GM19372 (cell line): ENCODE measurements at regions not wholly inside any gene's neighbourhood (a gene's known extent, or its start where the extent isn't known, plus 50 kb on each side); places are given as distances from the start of the nearest gene placed in this dataset.

ENCODE experiments used
- ATAC-seq: cut with Tn5 transposase; IDR thresholded peaks from one replicate; pipeline ENCODE4 v1.9.1; 2021; ENCODE audit warnings: mild to moderate bottlenecking, low read depth, moderate library complexity; ENCODE audit not compliant: unreplicated experiment

DNA sequence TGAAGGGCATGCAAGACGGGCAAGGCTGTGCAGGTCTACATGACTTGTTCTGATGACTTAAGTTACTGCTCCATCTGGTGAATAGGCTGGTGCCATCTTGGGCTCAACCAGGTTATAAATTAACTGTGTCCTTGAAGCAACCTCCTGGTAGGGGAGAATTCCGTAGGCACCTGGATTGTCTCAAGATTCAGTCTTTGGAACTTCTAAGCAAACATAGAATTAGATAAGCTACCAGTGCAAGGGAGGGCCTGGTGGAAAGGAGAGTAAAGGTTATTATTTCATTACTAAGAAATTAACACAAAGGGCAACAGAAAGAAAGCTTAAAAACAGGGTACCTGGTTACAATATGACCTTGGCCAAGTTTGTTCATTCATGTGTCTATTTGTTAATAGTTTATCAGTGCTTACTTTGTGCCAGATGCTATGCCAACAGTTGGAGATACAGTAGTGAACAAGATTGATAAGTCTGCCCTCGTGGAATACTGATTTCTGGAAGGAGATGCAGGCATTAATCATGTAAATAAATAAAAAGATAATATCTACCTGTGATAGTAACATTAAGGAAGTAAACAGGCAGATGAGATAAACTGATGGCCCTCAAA is 107.0 kb upstream of the PALS2 start:
- ATAC-seq: no peak

DNA sequence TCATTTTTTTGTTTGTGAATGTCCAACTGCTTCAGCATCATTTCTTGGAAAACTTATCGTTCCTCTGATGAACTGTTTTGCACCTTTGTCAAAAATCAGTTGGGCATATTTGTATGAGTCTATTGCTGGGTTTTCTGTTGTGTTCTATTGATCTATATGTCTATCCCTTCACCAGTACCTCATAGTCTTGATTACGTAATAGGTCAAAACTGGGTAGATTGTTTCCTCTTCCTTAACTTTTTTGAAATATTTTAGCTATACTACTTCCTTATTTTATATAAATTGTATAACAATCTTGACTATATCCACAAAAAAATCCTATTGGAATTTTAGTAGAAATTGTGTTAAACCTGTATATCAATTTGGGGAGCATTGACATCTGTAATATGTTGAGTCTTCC is 104.1 kb upstream of the PALS2 start:
- ATAC-seq: no peak

DNA sequence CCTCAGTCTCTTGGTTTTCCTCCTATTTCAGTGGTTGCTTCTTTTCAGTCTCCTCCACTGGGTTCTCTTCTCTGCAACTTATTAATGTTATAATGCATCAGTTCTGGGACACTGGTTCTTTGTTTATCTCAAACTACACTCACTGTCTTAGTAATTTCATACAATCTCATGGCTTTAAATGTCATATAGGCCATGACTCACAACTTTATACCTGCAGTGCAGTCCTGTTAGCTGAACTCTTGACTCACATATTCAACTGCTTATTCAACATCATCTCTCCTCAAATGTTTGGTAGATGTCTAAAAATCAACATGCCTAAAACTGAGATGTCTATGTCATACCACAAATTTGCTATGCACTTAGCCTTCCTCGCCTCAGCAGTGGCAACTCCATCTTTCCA is 101.2 kb upstream of the PALS2 start:
- no peak for ATAC-seq

DNA sequence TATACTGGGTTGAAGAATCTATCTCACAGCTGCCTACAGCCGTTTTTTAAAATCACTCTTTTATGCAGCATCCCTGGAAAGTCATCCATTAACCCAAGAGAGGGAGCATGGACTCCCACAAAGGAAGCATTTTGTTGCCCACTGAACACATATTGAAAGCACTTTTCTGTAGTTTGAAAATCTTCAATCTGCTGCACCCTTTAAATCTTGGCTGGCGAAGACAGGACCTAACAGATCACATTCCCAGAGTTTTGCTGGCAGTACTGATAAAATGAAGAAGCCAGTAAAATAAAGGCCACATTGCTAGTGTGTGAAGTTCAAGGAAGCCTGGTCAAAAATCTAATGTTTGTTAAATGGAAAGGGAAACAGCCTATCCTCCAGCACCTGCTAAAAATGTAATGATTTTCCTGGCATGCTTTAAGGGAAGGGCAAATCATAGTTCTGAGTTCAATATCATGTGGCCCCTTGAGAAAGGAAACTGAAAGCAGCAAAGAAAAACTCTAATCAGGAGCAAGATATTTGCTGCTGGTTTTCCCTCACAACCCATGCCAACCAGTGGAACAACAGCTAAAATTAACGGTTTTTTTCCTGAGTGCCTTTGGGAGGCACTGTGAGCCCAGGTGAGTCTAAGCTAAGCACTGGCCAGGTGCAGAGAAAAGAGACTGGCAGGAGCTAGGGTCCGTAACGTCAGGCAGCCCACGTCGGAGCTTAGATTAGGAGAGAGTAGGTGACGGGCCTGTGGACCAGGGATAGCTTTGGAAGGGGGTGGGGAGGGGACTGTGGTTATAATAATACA is 97.9 kb upstream of the PALS2 start:
- no peak for ATAC-seq

DNA sequence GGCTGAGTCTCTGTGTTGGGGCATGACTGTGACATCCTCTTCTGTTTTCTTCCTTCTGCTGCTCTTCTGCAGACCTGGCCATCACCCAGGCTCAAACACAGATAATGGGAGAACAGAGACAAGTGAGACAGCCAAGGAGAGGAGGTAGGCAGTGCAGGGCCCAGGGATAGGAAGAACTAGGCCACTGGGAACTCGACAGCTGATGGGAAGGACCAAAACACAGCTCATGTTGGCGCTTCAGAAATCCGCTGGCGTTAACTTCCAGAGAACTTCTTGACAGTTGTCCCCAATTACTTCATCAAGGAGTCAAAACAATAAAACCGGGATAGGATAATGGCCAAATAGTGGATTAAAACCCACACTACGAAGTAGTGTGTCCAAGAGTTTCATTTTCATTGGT is 97.0 kb upstream of the PALS2 start:
- ATAC-seq: no peak

DNA sequence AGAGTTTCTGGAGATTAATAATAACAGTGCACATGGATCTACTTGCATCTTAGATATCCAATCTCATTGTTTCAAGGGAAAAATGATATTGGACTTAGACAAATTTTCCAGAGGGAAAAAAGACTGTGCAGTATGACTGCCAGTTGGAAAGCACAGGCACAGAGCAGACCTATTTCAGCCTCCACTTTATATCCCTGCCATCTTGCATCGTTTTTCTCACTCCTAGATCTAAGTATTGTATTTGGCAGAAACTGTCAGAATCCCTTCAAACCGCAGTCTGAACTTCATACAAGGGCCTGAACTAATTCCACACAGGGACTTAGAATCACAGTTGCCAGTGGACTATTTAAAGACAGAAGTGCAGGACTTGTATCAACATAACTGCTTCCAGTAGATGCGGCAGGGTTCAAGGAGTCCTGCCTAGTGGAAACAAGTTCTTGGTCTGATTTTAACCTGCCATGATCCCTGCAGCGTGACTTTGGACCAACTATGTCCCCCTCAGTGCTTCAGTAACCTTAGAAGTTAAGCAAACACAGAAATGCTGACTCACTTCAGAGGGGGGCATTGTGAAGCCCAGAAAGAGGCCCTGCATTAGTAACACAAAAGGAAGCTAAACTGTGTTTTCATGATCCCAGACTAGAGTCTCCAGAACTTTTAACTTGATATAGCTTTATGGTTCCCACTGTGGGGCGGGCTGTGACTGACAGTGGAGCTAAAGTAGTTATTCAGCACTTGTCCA is 95.7 kb upstream of the PALS2 start:
- no peak for ATAC-seq

DNA sequence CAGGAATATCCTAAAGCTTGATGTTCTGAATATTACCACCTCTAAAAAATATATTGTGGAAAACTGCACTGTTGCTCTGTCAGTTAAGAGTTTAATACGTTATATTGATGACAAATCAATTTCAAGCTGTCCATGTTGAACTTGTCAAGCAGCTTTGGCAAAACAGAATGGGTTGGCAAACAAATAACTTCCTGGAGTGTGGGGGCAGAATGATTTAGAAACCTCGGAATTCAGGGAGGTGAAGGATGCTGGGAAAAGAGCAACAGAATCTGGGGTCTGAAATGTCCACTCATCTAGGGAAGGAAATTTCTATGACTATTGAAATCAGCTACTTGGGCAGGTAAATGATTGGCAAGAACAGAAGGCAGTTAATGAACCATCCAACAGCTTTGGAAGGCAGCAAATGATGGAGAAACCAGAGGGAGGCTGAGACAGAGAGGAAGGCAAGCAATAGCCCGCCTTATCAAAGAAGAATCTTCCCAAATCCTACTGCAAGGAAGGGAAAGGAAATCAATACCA is 95.1 kb upstream of the PALS2 start:
- ATAC-seq: no peak

DNA sequence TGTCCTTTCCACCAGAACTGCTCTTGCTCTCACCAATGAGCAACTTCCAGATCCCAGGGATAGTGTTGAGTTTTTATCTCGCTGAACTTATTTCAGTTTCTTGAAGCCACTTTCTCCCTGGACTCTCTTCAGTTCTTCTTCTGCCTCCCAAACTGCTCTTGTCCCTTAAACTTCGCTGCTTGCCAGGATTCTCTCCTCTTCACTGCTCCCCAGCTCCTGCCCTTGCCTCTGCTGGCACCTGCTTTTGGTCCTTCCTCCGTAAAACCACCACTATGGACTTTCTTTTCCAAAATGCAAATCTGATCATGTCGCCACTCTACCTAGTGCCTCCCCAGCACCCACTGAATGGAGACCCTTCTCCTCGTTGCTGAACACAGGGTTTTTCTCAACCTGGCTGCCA is 92.8 kb upstream of the PALS2 start:
- ATAC-seq: no peak

DNA sequence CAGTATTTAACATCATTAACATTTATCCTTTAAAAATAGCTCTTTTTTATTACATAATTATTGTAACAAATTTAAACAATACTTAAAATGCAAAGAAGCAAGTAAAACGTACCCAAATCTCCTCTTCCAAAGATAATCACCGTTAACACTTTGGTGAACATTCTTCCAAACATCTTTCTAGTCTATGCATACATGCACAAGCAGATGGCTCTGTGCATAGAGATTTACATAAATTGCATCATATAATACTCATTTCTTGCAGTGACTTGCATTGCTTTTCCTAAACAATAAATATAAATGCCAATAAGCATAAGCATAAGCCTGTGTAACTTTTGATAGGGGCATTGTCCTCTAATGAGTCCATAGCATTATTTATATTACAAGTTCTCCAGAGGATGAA is 89.4 kb upstream of the PALS2 start:
- ATAC-seq: no peak

DNA sequence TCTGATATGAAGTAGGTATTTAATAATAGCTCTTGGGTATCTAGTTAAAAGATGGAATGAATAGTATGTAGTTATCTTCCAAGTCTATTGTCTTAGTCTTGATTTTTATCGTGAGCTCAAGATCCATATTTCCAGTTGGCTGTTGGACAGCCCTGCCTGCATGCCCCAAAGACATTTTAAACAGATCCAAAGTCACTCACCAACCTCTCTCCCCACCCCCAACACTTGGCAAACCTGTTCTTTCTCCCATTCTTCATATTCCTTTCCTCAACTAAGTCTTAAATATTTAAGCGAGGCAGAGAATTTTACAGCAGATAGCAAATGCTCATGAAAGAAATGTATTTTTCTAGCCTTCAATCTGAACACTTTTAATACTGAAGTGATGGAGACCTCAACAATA is 80.7 kb upstream of the PALS2 start:
- no peak for ATAC-seq

DNA sequence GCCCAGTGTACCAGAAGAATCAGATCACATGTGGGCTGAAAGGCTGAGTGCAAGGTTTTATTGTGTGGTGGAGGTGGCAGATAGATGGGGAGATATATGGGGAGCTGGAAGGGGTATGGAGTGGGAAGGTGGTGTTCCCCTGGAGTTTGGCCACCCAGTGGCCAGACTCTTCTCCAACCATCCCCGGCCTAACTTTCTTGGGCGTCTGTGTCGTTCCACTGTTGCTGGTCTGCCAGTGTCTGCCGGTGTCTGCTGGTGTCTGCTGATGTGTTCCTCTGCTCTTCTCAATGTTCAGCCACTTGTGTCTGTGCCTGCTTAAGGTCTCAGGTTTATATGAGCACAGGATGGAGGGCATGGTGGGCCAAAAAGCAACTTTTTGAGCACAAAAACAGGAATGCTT is 78.4 kb upstream of the PALS2 start:
- no peak for ATAC-seq

DNA sequence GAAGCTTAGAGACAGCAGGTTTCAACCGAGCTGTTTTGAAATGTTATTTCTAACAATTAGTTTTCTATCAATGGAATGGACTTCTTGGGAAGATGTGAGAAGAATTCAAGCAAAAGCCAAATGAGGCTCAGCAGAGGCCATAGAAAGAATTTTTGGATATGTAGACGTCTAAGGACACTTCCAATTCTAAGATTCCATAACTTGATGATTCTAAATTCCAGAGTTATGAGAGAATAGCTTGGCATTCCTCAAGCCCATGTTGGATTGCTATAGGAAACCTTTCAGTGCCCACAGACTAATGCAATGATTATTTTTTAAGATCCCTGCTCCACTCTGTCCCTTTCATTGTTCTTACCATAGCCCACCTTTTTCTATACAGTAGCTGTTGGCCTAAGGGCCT is 77.2 kb upstream of the PALS2 start:
- no peak for ATAC-seq

DNA sequence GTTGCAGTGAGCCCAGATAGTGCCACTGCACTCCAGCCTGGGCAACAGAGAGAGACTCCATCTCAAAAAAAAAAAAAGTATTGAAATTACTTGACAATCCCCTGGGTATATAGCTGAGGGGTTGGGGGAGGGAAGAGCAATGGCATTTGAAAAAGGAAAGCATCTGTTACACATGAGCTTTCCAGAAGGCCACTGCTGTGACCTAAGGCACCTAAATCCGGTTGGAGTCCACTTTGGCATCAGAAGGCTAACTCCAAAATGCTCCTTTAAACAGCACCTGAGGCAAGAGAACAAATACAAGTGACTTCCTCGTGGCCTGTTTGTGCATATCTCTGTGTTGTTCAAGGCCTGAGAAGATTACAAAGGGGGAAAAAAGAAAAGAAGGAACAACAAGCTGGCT is 74.8 kb upstream of the PALS2 start:
- no peak for ATAC-seq

DNA sequence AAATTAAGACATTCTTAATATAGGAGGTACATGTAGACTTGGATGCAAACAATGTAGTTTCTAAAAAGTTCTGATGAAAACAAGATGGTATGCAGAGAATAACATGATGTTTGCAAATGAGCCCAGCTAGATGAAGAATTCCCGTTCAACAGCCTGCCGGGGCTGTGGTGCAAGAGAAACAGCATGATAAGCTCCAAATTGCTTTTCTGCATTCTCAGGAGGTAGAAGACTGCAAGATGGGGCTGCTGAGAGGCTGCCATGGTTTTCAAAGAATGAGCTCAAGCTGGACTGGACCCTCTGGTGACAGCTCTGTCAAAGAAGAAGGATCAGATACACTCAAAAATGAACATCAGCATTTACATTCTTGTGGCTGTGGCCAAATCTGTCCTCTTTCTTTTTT is 73.4 kb upstream of the PALS2 start:
- ATAC-seq: no peak

DNA sequence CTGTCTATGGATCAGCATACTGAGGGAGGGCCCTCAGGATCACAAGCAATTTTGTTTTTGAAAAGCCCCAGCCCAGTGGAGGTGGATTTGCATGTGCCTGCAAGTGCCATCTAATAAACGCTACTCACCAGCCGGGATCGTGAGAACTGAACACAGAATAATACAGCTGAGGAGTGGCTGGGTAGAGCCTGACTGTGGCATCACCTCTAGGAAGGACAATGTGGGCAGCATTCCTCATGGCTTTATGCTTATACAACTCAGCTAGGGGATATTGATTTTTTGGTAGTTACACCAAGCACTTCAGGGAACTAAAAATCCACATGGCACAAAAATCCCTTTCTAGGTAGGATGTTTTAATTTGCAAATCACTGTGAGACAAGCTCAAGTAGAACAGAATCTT is 72.7 kb upstream of the PALS2 start:
- no peak for ATAC-seq

DNA sequence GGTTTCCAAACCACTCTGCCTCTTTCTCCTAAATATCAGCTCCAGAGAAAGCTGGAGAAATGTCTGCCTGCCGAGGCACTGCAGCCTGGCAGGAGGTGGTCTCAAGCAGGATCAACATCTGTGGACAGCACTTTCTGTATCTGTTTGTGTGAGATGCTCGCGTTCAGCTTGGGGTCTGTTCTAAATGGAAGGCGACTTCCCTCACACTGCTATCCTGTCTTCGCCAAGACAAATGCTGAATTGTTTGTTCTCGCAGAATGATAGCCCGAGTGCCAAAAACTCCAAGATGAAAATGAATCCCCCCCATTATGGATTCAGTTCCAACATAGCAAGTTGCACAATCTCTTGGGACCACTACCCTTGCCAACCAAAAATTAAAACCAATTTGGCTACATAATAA is 72.2 kb upstream of the PALS2 start:
- ATAC-seq: no peak

DNA sequence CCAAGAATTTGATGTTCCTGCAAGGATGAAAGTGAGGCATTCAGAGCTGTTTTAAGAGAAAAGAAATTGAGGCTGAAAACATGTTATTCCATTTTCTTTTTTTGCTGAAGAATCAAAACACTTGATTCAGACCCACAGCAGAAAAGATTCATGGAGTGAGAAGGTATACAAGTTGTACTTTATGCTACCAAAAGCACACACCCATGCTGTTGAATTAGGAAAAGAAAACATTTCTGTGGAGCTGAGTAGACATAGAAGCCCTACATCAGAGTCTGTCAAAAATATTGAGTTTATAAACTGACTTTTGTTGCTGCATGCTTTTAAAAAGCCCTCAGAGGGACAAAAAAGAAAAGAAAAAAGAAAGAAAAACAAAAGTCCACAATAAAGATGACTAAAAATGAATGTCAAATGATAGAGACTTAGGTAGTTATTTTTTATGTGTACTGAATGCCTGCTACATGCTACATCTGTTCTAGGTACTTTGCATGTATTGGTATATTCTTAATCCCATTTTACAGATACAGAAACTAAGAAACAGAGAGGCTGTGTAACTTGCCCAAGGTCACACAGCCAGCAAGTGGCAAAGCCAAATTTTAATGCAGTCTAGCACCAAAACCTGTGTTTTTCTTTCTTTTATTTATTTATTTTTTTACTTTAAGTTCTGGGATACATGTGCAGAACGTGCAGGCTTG is 71.7 kb upstream of the PALS2 start:
- no peak for ATAC-seq

DNA sequence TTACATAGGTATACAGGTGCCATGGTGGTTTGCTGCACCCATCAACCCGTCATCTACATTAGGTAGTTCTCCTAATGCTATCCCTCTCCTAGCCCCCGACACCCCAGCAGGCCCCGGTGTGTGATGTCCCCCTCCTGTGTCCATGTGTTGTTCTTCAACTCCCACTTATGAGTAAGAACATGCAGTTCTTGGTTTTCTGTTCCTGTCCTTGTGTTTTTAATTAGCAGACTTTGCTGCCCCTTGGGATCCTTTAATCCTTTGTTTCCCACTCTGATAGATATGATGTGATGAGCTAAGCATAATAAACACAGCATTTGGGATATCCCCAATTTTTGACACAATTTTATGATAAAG is 71.1 kb upstream of the PALS2 start:
- ATAC-seq: no peak

DNA sequence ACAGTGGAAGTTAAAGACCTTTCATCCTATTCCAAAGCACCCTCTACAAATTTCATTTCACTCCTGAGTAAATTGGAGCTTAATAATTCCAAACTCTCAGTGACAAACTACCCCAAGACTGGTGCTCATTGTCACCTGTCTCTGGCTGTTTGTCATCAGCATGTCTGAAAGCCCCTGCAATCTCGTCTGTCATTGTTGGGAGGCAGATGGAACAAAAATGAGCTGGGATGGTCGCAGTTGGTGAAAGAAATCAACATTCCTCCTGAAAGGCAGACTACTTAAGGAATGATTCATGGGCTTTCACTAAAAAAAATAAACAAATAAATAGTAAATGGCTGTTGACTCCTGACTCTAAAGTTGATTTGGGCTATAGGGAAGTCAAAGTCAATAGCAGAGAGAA is 69.7 kb upstream of the PALS2 start:
- no peak for ATAC-seq

DNA sequence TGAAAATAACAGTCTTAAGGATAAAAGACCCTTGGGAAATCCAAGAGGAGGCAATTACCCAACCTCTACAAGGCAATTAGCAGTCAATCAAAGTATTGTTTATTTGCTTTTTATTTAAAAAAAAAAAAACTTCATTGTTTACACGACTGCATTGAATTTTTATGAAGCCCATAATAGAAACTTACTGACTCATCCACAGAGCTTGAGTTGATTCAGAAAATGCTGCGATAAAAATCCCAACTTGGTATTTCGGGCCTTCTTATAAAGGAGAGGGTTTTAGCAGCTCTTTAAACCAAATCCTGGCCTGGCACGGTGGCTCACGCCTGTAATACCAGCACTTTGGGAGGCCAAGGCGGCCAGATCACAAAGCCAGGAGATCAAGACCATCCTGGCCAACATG is 69.2 kb upstream of the PALS2 start:
- no peak for ATAC-seq

DNA sequence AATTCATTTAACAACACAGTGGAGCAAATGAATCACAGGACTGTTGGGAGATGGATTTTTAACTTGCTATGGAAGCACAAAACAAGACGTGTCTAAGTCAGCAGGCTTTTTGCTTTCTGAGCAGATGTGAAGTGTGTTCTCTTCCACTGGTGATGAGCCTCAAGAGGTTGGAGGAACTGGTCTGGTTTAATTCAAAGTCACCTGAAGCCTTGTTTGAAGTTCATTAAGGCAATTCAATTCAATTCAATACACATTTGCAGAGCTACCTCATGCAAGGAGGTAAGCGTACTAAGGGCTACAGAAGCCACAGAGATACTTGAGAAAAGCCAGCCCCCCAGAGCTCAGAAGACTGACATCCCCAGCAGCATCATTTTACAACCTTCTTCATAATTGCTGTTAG is 68.4 kb upstream of the PALS2 start:
- ATAC-seq: no peak
